ENCODE measurements at regions not wholly inside any gene's neighbourhood (a gene's known extent, or its start where the extent isn't known, plus 50 kb on each side); places are given as distances from the start of the nearest gene placed in this dataset.

GRCh38 chrX:40415675-40416074, 165.1 kb upstream of the ATP6AP2 start:
- H3K27me3 ChIP-seq (ENCODE audit: control insufficient read depth, insufficient read depth, low read length), result no peaks in the 10 kb centered on the region
- no peak for ATAC-seq
- no peak overlapping the region for H3K27ac ChIP-seq (ENCODE audit: low read length)
- H3K4me1 ChIP-seq (ENCODE audit: control insufficient read depth, insufficient read depth, low read length), result peaks cover 12% of the 10 kb centered on the region
- no peaks in the 10 kb centered on the region for H3K9me3 Mint-ChIP-seq
- peaks cover 9 to 18% of the 10 kb centered on the region in 2 donors for H3K4me1 Mint-ChIP-seq
- no peaks in the 10 kb centered on the region for H3K36me3 Mint-ChIP-seq
- peaks cover 0 to 48% of the 10 kb centered on the region in 2 donors for H3K27me3 Mint-ChIP-seq (ENCODE audit: low read depth in 2 of 2)
- WGBS (ENCODE audit: insufficient coverage), result 98% methylated on average over 3 of the region's 4 CpGs
- no peak overlapping the region for H3K27ac Mint-ChIP-seq
- H3K9me3 ChIP-seq (ENCODE audit: control insufficient read depth, insufficient read depth, low read length), result no peaks in the 10 kb centered on the region
- no peak for DNase-seq
- no peak overlapping the region for H3K4me3 ChIP-seq (ENCODE audit: low read length)
- H3K36me3 ChIP-seq (ENCODE audit: control insufficient read depth, insufficient read depth, low read length), result no peaks in the 10 kb centered on the region
- TF ChIP-seq CTCF (IDR thresholded peaks at IDR 0.05), result no peak
- H3K4me3 Mint-ChIP-seq, result no peak overlapping the region
- intact Hi-C loops (cut with micrococcal nuclease), result no loop called here

- Histone ChIP-seq H3K9me3 (ENCODE audit: control insufficient read depth, insufficient read depth, low read length) (no peaks in the 10 kb centered on the region), H3K27ac (ENCODE audit: low read length) (no peak overlapping the region), H3K36me3 (ENCODE audit: control insufficient read depth, insufficient read depth, low read length) (no peaks in the 10 kb centered on the region), H3K27me3 (ENCODE audit: control insufficient read depth, insufficient read depth, low read length) (no peaks in the 10 kb centered on the region), H3K4me3 (ENCODE audit: low read length) (no peak overlapping the region), H3K4me1 (ENCODE audit: control insufficient read depth, insufficient read depth, low read length) (peaks cover 11% of the 10 kb centered on the region)
- H3K9me3 Mint-ChIP-seq, result no peaks in the 10 kb centered on the region
- DNase-seq, result no peak
- peaks cover 0 to 49% of the 10 kb centered on the region in 2 donors for H3K27me3 Mint-ChIP-seq (ENCODE audit: low read depth in 2 of 2)
- no peaks in the 10 kb centered on the region for H3K36me3 Mint-ChIP-seq
- TF ChIP-seq CTCF (IDR thresholded peaks at IDR 0.05), result no peak
- intact Hi-C loops (cut with micrococcal nuclease), result no loop called here
- no peak overlapping the region for H3K27ac Mint-ChIP-seq
- H3K4me1 Mint-ChIP-seq, result peaks cover 9 to 15% of the 10 kb centered on the region in 2 donors
- 100% methylated on average over 2 of the region's 3 CpGs for WGBS (ENCODE audit: insufficient coverage)
- no peak overlapping the region for H3K4me3 Mint-ChIP-seq
- no peak for ATAC-seq
Observed at GRCh38 chrX:40414335-40414734, 166.4 kb upstream of the ATP6AP2 start.

- H3K4me3 Mint-ChIP-seq, result no peak overlapping the region
- DNase-seq, result no peak
- WGBS (ENCODE audit: insufficient coverage), result 80% methylated on average over 1 of the region's 8 CpGs
- H3K27ac Mint-ChIP-seq, result no peak overlapping the region
- H3K36me3 ChIP-seq (ENCODE audit: control insufficient read depth, insufficient read depth, low read length), result no peaks in the 10 kb centered on the region
- no peak overlapping the region for H3K4me3 ChIP-seq (ENCODE audit: low read length)
- H3K36me3 Mint-ChIP-seq, result no peaks in the 10 kb centered on the region
- peaks cover 0 to 2% of the 10 kb centered on the region in 2 donors for H3K9me3 Mint-ChIP-seq
- TF ChIP-seq CTCF (IDR thresholded peaks at IDR 0.05), result no peak
- H3K27me3 ChIP-seq (ENCODE audit: control insufficient read depth, insufficient read depth, low read length), result no peaks in the 10 kb centered on the region
- H3K4me1 ChIP-seq (ENCODE audit: control insufficient read depth, insufficient read depth, low read length), result no peaks in the 10 kb centered on the region
- no peaks in the 10 kb centered on the region for H3K9me3 ChIP-seq (ENCODE audit: control insufficient read depth, insufficient read depth, low read length)
- no peak overlapping the region for H3K27ac ChIP-seq (ENCODE audit: low read length)
- no peaks in the 10 kb centered on the region for H3K4me1 Mint-ChIP-seq
- peaks cover 3 to 56% of the 10 kb centered on the region in 2 donors for H3K27me3 Mint-ChIP-seq (ENCODE audit: low read depth in 2 of 2)
- no peak for ATAC-seq
- intact Hi-C loops (cut with micrococcal nuclease), result no loop called here
Observed at GRCh38 chrX:40411340-40412111, 169.2 kb upstream of the ATP6AP2 start.

- 100% methylated on average over 1 of the region's 2 CpGs for WGBS (ENCODE audit: insufficient coverage)
- Histone ChIP-seq H3K9me3 (ENCODE audit: control insufficient read depth, insufficient read depth, low read length) (no peaks in the 10 kb centered on the region), H3K36me3 (ENCODE audit: control insufficient read depth, insufficient read depth, low read length) (no peaks in the 10 kb centered on the region), H3K27me3 (ENCODE audit: control insufficient read depth, insufficient read depth, low read length) (no peaks in the 10 kb centered on the region), H3K4me3 (ENCODE audit: low read length) (no peak overlapping the region), H3K4me1 (ENCODE audit: control insufficient read depth, insufficient read depth, low read length) (no peaks in the 10 kb centered on the region), H3K27ac (ENCODE audit: low read length) (no peak overlapping the region)
- no peak overlapping the region for H3K4me3 Mint-ChIP-seq
- H3K27ac Mint-ChIP-seq, result no peak overlapping the region
- no peaks in the 10 kb centered on the region for H3K36me3 Mint-ChIP-seq
- peaks cover 3 to 56% of the 10 kb centered on the region in 2 donors for H3K27me3 Mint-ChIP-seq (ENCODE audit: low read depth in 2 of 2)
- no peaks in the 10 kb centered on the region for H3K4me1 Mint-ChIP-seq
- peaks cover 0 to 2% of the 10 kb centered on the region in 2 donors for H3K9me3 Mint-ChIP-seq
- intact Hi-C loops (cut with micrococcal nuclease), result no loop called here
- no peak for TF ChIP-seq CTCF (IDR thresholded peaks at IDR 0.05)
- ATAC-seq (no peak), DNase-seq (no peak)
Observed at GRCh38 chrX:40410859-40411258, 169.9 kb upstream of the ATP6AP2 start.

Data from natural killer cell (primary cell).